ENCODE measurements at regions not wholly inside any gene's neighbourhood (a gene's known extent, or its start where the extent isn't known, plus 50 kb on each side); places are given as distances from the start of the nearest gene placed in this dataset.

DNA sequence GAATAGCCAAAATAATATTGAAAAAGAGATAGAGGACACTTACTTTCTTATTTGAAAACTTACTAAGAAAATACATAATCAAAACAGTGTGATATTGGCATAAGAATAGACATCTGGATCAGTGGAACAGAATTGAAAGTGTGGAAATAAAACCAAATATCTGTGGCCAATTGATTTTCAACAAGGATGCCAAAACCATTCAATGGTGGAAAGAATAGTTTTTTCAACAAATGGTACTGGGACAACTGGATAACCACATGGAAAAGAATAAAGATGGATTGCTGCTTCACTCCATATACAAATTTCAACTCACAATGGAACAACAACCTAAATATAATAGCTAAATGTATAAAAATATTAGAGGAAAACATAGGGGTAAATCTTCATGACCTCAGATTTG, 152.5 kb upstream of the GPR149 start:
- Histone ChIP-seq H3K4me1 (ENCODE audit: insufficient read depth, low read length, poor library complexity, severe bottlenecking) (no peaks in the 10 kb centered on the region), H3K4me2 (ENCODE audit: low read depth, low read length, poor library complexity, severe bottlenecking) (no peak overlapping the region), H3K36me3 (ENCODE audit: insufficient read depth, low read length) (no peaks in the 10 kb centered on the region), H3K27me3 (ENCODE audit: insufficient read depth, low read length, poor library complexity, severe bottlenecking) (no peaks in the 10 kb centered on the region), H3K9me2 (replicated peaks; ENCODE audit: low read depth, low read length) (no peaks in the 10 kb centered on the region), H2AFZ (ENCODE audit: low read length) (no peak overlapping the region), H3K9ac (ENCODE audit: low read depth, low read length, poor library complexity, severe bottlenecking) (no peak overlapping the region), H4K20me1 (ENCODE audit: insufficient read depth, low read length, poor library complexity, severe bottlenecking) (no peaks in the 10 kb centered on the region), H3K4me3 (ENCODE audit: low read length, poor library complexity, severe bottlenecking) (no peak overlapping the region), H3F3A (ENCODE audit: low read depth) (no peaks in the 10 kb centered on the region), H3K79me2 (ENCODE audit: insufficient read depth, low read length) (no peaks in the 10 kb centered on the region), H3K9me3 (ENCODE audit: insufficient read depth, low read depth, low read length) (no peaks in the 10 kb centered on the region)
- no peak for TF ChIP-seq EZH2phosphoT487 (IDR thresholded peaks at IDR 0.05; ENCODE audit: borderline replicate concordance)
- TF ChIP-seq, protein P1, sequence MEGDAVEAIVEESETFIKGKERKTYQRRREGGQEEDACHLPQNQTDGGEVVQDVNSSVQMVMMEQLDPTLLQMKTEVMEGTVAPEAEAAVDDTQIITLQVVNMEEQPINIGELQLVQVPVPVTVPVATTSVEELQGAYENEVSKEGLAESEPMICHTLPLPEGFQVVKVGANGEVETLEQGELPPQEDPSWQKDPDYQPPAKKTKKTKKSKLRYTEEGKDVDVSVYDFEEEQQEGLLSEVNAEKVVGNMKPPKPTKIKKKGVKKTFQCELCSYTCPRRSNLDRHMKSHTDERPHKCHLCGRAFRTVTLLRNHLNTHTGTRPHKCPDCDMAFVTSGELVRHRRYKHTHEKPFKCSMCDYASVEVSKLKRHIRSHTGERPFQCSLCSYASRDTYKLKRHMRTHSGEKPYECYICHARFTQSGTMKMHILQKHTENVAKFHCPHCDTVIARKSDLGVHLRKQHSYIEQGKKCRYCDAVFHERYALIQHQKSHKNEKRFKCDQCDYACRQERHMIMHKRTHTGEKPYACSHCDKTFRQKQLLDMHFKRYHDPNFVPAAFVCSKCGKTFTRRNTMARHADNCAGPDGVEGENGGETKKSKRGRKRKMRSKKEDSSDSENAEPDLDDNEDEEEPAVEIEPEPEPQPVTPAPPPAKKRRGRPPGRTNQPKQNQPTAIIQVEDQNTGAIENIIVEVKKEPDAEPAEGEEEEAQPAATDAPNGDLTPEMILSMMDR (conservative IDR thresholded peaks at IDR 0.05; ENCODE audit: low read length), result no peak

DNA sequence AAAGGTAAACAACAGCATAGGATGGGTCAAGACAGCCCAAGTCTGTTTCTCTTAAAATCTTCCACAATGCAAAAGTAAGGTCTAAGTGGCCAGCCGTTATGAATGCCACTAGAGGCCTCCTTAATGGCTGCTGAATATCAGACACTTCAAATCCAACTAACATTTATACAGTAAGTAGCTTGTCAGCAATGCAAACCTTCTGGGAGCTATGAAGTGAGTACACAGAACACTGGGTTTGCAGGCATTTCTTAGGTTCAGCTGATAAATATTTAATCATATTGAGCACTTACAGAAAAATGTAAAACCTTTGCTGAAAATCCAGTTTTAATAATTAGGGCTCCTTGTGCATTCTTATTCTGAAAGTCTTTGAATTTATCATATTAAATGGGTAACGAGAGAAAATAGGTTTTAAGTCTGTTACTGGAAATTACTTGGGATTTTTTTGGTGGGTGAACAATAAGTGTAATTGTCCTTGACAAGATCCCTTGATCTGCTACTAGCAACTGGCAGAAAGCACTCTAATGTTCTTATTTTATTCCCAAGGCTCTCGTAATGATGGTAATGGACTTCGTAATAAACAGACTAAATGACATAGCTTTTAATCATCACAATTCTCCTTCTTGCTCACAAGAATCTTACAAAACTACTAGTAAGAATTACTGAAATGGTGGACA, 141.7 kb upstream of the GPR149 start:
- TF ChIP-seq, protein P1 (conservative IDR thresholded peaks at IDR 0.05; ENCODE audit: low read length), result no peak
- TF ChIP-seq EZH2phosphoT487 (IDR thresholded peaks at IDR 0.05; ENCODE audit: borderline replicate concordance), result no peak
- Histone ChIP-seq H3K9me3 (ENCODE audit: insufficient read depth, low read depth, low read length) (no peaks in the 10 kb centered on the region), H3K4me3 (ENCODE audit: low read length, poor library complexity, severe bottlenecking) (no peak overlapping the region), H3K9ac (ENCODE audit: low read depth, low read length, poor library complexity, severe bottlenecking) (no peak overlapping the region), H3K4me1 (ENCODE audit: insufficient read depth, low read length, poor library complexity, severe bottlenecking) (no peaks in the 10 kb centered on the region), H3K79me2 (ENCODE audit: insufficient read depth, low read length) (no peaks in the 10 kb centered on the region), H2AFZ (ENCODE audit: low read length) (no peak overlapping the region), H4K20me1 (ENCODE audit: insufficient read depth, low read length, poor library complexity, severe bottlenecking) (no peaks in the 10 kb centered on the region), H3K9me2 (replicated peaks; ENCODE audit: low read depth, low read length) (no peaks in the 10 kb centered on the region), H3K4me2 (ENCODE audit: low read depth, low read length, poor library complexity, severe bottlenecking) (no peak overlapping the region), H3F3A (ENCODE audit: low read depth) (no peaks in the 10 kb centered on the region), H3K36me3 (ENCODE audit: insufficient read depth, low read length) (no peaks in the 10 kb centered on the region), H3K27me3 (ENCODE audit: insufficient read depth, low read length, poor library complexity, severe bottlenecking) (no peaks in the 10 kb centered on the region)

DNA sequence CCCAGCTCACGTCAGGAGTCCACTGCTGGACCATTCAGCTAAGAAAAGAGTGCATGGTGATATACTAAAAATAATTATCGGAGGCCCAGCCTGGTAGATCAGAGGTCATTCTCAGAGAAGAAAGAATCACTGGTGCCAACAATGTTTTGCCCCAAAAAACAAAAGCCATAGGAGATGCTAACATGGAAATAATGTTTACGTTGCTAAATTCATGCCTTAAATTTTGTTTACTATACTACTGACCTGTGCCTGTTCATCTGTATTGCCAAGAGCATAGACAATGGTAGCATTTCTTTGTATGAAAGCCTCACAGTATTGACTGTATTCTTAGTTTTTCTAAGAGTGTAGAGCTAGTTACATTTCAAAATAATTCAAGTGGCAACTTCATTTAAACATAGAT, 138.1 kb upstream of the GPR149 start:
- Histone ChIP-seq H3F3A (ENCODE audit: low read depth) (no peaks in the 10 kb centered on the region), H2AFZ (ENCODE audit: low read length) (no peak overlapping the region), H3K9me3 (ENCODE audit: insufficient read depth, low read depth, low read length) (no peaks in the 10 kb centered on the region), H3K4me1 (ENCODE audit: insufficient read depth, low read length, poor library complexity, severe bottlenecking) (no peaks in the 10 kb centered on the region), H3K79me2 (ENCODE audit: insufficient read depth, low read length) (no peaks in the 10 kb centered on the region), H3K9ac (ENCODE audit: low read depth, low read length, poor library complexity, severe bottlenecking) (no peak overlapping the region), H3K27me3 (ENCODE audit: insufficient read depth, low read length, poor library complexity, severe bottlenecking) (no peaks in the 10 kb centered on the region), H3K4me3 (ENCODE audit: low read length, poor library complexity, severe bottlenecking) (no peak overlapping the region), H4K20me1 (ENCODE audit: insufficient read depth, low read length, poor library complexity, severe bottlenecking) (no peaks in the 10 kb centered on the region), H3K36me3 (ENCODE audit: insufficient read depth, low read length) (no peaks in the 10 kb centered on the region), H3K4me2 (ENCODE audit: low read depth, low read length, poor library complexity, severe bottlenecking) (no peak overlapping the region), H3K9me2 (replicated peaks; ENCODE audit: low read depth, low read length) (no peaks in the 10 kb centered on the region)
- TF ChIP-seq EZH2phosphoT487 (IDR thresholded peaks at IDR 0.05; ENCODE audit: borderline replicate concordance), result no peak
- TF ChIP-seq, protein P1 (conservative IDR thresholded peaks at IDR 0.05; ENCODE audit: low read length), result no peak
